ENCODE measurements at regions not wholly inside any gene's neighbourhood (a gene's known extent, or its start where the extent isn't known, plus 50 kb on each side); places are given as distances from the start of the nearest gene placed in this dataset.
A peak's percentile ranks its signal among the peaks of the same experiment; 100 is the strongest.

DNA sequence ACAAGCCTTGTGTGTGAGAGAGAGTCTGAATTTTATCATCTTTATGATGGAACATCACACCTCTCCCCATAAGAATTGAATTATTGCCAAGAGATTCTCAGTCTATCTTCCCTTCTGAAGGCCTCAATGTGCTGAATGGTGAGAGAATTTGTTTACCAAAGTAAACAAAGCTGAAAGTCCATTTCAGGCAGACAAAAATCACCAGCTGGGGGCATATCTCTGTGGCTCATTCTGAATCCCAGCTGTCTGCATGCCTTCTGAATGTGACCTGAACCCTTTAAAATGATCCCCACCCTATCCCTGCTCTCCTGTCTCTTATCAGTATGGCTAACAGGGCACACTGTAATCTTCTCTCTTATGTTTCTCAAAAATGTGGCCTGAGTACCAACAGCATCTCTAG lies 99.1 kb upstream of the CAMK1G start:
- Histone ChIP-seq H3K27ac (no peak overlapping the region), H3K27me3 (no peaks in the 10 kb centered on the region), H3K4me3 (no peak overlapping the region), H3K4me1 (no peaks in the 10 kb centered on the region), H3K36me3 (no peaks in the 10 kb centered on the region), H3K9me3 (no peaks in the 10 kb centered on the region)
- no peak for ATAC-seq
- TF ChIP-seq, protein P1, sequence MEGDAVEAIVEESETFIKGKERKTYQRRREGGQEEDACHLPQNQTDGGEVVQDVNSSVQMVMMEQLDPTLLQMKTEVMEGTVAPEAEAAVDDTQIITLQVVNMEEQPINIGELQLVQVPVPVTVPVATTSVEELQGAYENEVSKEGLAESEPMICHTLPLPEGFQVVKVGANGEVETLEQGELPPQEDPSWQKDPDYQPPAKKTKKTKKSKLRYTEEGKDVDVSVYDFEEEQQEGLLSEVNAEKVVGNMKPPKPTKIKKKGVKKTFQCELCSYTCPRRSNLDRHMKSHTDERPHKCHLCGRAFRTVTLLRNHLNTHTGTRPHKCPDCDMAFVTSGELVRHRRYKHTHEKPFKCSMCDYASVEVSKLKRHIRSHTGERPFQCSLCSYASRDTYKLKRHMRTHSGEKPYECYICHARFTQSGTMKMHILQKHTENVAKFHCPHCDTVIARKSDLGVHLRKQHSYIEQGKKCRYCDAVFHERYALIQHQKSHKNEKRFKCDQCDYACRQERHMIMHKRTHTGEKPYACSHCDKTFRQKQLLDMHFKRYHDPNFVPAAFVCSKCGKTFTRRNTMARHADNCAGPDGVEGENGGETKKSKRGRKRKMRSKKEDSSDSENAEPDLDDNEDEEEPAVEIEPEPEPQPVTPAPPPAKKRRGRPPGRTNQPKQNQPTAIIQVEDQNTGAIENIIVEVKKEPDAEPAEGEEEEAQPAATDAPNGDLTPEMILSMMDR (IDR thresholded peaks at IDR 0.05): no peak
- TF ChIP-seq EP300 (IDR thresholded peaks at IDR 0.05) (no peak), POLR2A (IDR thresholded peaks at IDR 0.05) (no peak), POLR2AphosphoS5 (IDR thresholded peaks at IDR 0.05) (no peak)

DNA sequence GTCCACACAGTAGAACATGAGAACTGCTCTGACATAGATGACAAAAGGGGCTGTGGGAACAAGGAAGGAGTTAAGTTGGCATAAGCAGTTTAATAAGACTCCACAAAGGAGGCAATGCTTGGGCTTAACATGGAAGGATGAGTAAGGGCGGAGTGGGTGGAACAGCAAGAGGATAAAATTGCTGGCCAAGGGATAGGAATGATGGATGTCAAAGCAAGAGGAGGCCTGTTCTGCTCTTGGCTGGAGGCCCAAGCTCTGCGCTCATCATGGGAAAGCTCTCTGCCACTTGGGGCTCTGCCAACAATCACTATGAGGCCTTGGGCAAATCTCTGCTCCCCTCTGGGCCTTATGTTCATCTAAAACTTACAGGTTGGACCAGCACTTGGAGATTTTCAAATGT lies 98.3 kb upstream of the CAMK1G start:
- ATAC-seq: no peak
- Histone ChIP-seq H3K4me1 (no peaks in the 10 kb centered on the region), H3K9me3 (no peaks in the 10 kb centered on the region), H3K36me3 (no peaks in the 10 kb centered on the region), H3K27ac (no peak overlapping the region), H3K4me3 (no peak overlapping the region), H3K27me3 (no peaks in the 10 kb centered on the region)
- 34 to 51% methylated on average over 2 of the region's 2 CpGs for WGBS, 2 donors (ENCODE audit: low coverage in 1 of 2)
- TF ChIP-seq EP300 (IDR thresholded peaks at IDR 0.05) (no peak), POLR2AphosphoS5 (IDR thresholded peaks at IDR 0.05) (no peak), POLR2A (IDR thresholded peaks at IDR 0.05) (no peak)
- TF ChIP-seq, protein P1 (IDR thresholded peaks at IDR 0.05): no peak

DNA sequence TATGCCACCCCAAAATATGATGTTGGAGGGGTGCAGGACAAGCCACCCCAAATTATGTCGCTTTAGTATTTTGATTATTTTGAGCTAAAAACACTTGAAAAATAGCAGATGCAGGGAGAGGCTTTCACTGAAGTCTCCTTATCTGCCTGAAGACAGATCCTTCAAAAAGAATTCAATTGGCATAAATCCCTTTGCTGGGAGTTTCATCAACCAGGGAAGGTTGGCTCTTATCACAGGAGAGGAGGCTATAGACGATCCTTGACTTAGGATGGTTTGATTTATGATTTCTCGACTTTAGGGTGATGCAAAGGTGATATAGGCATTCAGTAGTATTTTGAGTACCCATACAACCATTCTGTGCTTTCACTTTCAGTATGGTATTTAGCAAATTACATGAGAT lies 97.8 kb upstream of the CAMK1G start:
- Histone ChIP-seq H3K27me3 (no peaks in the 10 kb centered on the region), H3K9me3 (no peaks in the 10 kb centered on the region), H3K4me3 (no peak overlapping the region), H3K4me1 (no peaks in the 10 kb centered on the region), H3K36me3 (no peaks in the 10 kb centered on the region), H3K27ac (no peak overlapping the region)
- WGBS, 2 donors (ENCODE audit: low coverage in 1 of 2): 72 to 88% methylated on average over 1 to 3 of the region's 3 CpGs
- no peak for ATAC-seq
- TF ChIP-seq POLR2AphosphoS5 (IDR thresholded peaks at IDR 0.05) (no peak), EP300 (IDR thresholded peaks at IDR 0.05) (no peak), POLR2A (IDR thresholded peaks at IDR 0.05) (no peak)
- TF ChIP-seq, protein P1 (IDR thresholded peaks at IDR 0.05): no peak

DNA sequence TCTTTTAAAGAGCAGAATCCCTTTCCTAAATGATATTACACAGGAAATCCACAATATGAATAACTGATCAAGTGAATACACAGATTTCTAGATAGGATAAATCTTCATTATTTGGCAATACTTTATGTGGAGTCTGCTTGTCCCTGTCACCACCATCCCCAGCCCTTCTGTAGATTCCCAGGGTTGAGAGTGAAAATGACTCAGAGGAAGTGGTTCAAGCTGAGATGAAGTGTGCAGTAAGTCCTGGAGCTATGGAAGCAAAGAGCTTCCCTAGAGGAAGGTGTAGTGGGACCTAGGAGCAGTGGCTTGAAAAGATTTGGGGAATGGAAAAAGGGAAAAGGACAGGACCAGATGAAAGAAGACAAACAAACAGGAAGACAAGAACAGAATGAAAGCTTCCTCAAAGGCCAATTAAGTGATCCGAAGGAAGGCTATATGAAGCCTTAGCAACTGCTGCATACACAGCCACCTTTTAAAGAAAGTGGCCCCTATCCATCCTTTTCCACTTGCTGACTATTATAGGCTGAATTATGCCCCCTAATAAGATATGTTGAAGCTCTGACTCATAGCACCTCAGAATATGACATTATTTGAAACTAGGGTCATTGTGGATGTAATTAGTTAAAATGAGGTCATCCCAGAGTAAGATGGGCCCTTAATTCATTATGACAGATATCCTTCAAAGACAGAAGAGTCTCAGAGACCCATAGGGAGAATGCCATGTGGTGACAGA lies 96.5 kb upstream of the CAMK1G start:
- Histone ChIP-seq H3K9me3 (no peaks in the 10 kb centered on the region), H3K4me1 (no peaks in the 10 kb centered on the region), H3K4me3 (no peak overlapping the region), H3K27ac (no peak overlapping the region), H3K36me3 (no peaks in the 10 kb centered on the region), H3K27me3 (no peaks in the 10 kb centered on the region)
- 88 to 100% methylated on average over 1 of the region's 1 CpG for WGBS, 2 donors (ENCODE audit: low coverage in 1 of 2)
- no peak for TF ChIP-seq POLR2AphosphoS5 (IDR thresholded peaks at IDR 0.05)
- no peak for TF ChIP-seq EP300 (IDR thresholded peaks at IDR 0.05)
- TF ChIP-seq, protein P1 (IDR thresholded peaks at IDR 0.05): no peak
- TF ChIP-seq POLR2A (IDR thresholded peaks at IDR 0.05): no peak
- no peak for ATAC-seq

DNA sequence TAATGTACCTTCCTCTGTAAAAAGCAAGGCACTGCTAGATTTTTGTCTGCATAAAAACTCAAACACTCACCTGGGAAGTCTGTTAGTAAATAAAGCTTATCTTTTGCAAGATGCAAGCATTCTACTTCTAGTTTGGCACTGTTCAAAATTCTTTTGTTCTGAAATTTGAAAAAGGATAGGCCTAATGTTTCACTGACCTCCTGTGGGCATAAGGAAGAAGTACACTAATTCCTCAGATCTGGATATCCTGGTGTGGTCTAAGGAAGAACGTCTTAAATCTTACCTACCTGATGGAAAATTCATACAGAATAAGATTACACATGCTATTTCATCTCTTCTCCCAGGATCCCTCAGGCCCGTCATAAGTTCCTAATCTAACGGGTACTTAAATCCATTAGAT lies 93.5 kb upstream of the CAMK1G start:
- no peaks in the 10 kb centered on the region for H3K4me1 ChIP-seq
- no peaks in the 10 kb centered on the region for H3K36me3 ChIP-seq
- H3K27ac ChIP-seq: no peak overlapping the region
- peaks cover 0 to 2% (median 0%) of the 10 kb centered on the region in 3 donors for H3K9me3 ChIP-seq
- TF ChIP-seq, protein P1 (IDR thresholded peaks at IDR 0.05): peak in 1 of 4 experiments; percentile 5
- no peak for TF ChIP-seq EP300 (IDR thresholded peaks at IDR 0.05)
- ATAC-seq: no peak
- no peak overlapping the region for H3K4me3 ChIP-seq
- 56 to 78% methylated on average over 3 of the region's 3 CpGs for WGBS, 2 donors (ENCODE audit: low coverage in 1 of 2)
- no peaks in the 10 kb centered on the region for H3K27me3 ChIP-seq
